WERI-Rb-1 (cell line): ENCODE measurements at regions not wholly inside any gene's neighbourhood (a gene's known extent, or its start where the extent isn't known, plus 50 kb on each side); places are given as distances from the start of the nearest gene placed in this dataset.

Source experiments
- DNase-seq: peaks from one replicate; pipeline ENCODE4 v3.0.0-alpha.2; 2020
- H3K27ac ChIP-seq: fragments of 250-450 bp; sonication (Bioruptor Pico); 2 replicates; pipeline ENCODE4 v1.5.1; 2020; ENCODE audit warnings: mild to moderate bottlenecking, moderate library complexity
- H3K27me3 ChIP-seq: fragments of 250-450 bp; sonication (Bioruptor Pico); 2 replicates; pipeline ENCODE4 v1.5.1; 2021; ENCODE audit warnings: mild to moderate bottlenecking, low read depth, moderate library complexity; ENCODE audit not compliant: insufficient read depth, severe bottlenecking
- H3K36me3 ChIP-seq: fragments of 250-450 bp; sonication (Bioruptor Pico); 2 replicates; pipeline ENCODE4 v1.5.1; 2020; ENCODE audit warnings: mild to moderate bottlenecking, moderate library complexity
- H3K4me3 ChIP-seq: 2 replicates; pipeline ENCODE4 v1.5.1; 2011; ENCODE audit warnings: low read depth, mild to moderate bottlenecking, control low read depth, low read length
- H3K9me3 ChIP-seq: fragments of 250-450 bp; sonication (Bioruptor Pico); 2 replicates; pipeline ENCODE4 v1.5.1; 2021; ENCODE audit warnings: mild to moderate bottlenecking, moderate library complexity; ENCODE audit not compliant: severe bottlenecking
- CTCF ChIP-seq: IDR thresholded peaks from 2 replicates; pipeline ENCODE4 v1.5.1; 2011; ENCODE audit warnings: low read depth, mild to moderate bottlenecking, control low read depth, inconsistent platforms, low read length

GRCh38 chr9:99748266-99748665, 73.4 kb upstream of the NR4A3 start:
- TF ChIP-seq CTCF: no peak
- no peaks in the 10 kb centered on the region for H3K9me3 ChIP-seq
- no peaks in the 10 kb centered on the region for H3K27me3 ChIP-seq
- H3K36me3 ChIP-seq: no peaks in the 10 kb centered on the region
- no peak overlapping the region for H3K27ac ChIP-seq
- no peak overlapping the region for H3K4me3 ChIP-seq
- DNase-seq: no peak

DNA sequence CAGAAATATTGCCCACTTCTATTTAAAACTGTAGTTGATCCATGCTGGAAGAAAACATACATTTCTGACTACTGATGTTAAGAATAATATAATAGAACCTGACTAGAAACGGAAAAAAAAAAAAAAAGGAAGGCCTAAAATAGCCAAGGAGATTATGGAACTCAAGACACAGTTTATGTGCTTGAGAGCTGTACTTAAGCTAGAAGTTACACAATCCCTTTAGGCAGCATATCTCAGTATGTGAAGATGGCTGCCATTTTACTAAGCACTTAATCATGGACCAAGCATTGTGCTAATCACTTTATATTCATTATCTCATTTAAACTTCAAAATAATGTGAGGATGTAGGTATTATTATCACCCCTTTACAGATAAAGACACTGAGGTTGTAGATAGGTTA, 73.0 kb upstream of the NR4A3 start:
- H3K4me3 ChIP-seq: no peak overlapping the region
- H3K9me3 ChIP-seq: no peaks in the 10 kb centered on the region
- H3K27me3 ChIP-seq: no peaks in the 10 kb centered on the region
- TF ChIP-seq CTCF: no peak
- no peak for DNase-seq
- H3K36me3 ChIP-seq: no peaks in the 10 kb centered on the region
- H3K27ac ChIP-seq: no peak overlapping the region

- no peak for DNase-seq
- Histone ChIP-seq H3K36me3 (no peaks in the 10 kb centered on the region), H3K9me3 (no peaks in the 10 kb centered on the region), H3K27me3 (no peaks in the 10 kb centered on the region), H3K4me3 (no peak overlapping the region), H3K27ac (no peak overlapping the region)
- no peak for TF ChIP-seq CTCF
These were observed 72.0 kb upstream of the NR4A3 start for GRCh38 chr9:99749641-99750040.

DNA sequence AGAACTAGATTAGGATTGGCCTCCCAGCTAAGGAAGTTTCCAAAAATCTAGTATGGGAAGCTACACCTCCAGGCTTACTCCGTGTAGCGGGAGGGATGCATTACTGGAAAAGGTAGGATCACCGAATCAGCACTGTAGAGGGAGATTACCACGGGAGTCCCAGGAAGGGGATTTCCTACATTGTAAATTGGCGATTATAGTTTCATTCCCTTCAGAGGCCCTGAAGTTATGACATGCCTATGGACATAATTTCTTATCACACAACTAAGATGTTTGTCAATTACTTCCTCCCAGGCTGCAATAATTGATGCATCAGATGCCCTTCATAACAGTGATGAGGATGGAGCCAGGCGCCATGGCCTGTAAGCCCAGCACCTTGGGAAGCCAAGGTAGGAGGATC, 71.2 kb upstream of the NR4A3 start:
- DNase-seq: no peak
- H3K27me3 ChIP-seq: no peaks in the 10 kb centered on the region
- TF ChIP-seq CTCF: no peak

DNA sequence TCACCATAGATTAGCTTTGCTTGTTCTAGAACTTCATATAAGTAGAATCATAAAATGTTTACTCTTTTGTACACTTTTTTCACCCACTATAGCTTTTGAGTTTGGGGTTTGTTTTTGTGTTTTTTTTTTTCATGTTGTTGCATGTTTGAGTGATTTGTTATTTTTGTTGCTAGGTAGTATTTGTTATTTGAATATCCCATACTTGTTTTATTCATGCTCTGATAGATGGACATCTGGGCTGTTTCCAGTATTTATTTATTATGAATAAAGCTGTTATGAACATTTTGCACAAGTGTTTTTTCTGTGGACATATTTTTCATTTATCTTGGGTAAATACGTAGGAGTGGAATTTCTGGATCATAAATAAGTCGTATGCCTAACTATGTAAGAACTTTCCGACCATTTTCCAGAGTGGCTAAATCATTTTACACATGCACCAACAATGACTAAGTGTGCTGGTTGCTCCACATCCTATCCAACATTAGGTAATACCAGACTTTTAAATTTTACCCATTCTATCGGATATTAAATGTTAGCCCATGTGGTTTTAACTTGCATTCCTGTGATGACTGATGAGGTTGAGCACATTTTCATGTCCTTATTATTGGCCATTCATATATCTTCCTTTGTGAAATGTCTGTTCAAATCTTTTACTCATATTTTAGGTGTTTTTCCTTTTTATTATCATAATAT, 69.1 kb upstream of the NR4A3 start:
- no peak for DNase-seq
- Histone ChIP-seq H3K9me3 (no peaks in the 10 kb centered on the region), H3K4me3 (no peak overlapping the region), H3K27me3 (no peaks in the 10 kb centered on the region), H3K27ac (no peak overlapping the region), H3K36me3 (no peaks in the 10 kb centered on the region)
- TF ChIP-seq CTCF: no peak

More for the DNA sequence above, 71.2 kb upstream of the NR4A3 start:
- no peaks in the 10 kb centered on the region for H3K9me3 ChIP-seq
- H3K4me3 ChIP-seq: no peak overlapping the region
- H3K27ac ChIP-seq: no peak overlapping the region
- no peaks in the 10 kb centered on the region for H3K36me3 ChIP-seq

- no peaks in the 10 kb centered on the region for H3K27me3 ChIP-seq
- no peak overlapping the region for H3K4me3 ChIP-seq
- DNase-seq: no peak
- H3K36me3 ChIP-seq: no peaks in the 10 kb centered on the region
- H3K27ac ChIP-seq: no peak overlapping the region
- H3K9me3 ChIP-seq: no peaks in the 10 kb centered on the region
- no peak for TF ChIP-seq CTCF
These were observed 68.2 kb upstream of the NR4A3 start for GRCh38 chr9:99753436-99753835.
